Colonic mucosa (tissue), 4 donors: ENCODE measurements at regions not wholly inside any gene's neighbourhood (a gene's known extent, or its start where the extent isn't known, plus 50 kb on each side); places are given as distances from the start of the nearest gene placed in this dataset.
"Not testable (repeated sequence)": the region's sequence is repeated elsewhere in the genome, so short reads cannot be mapped to it uniquely, and the experiment has no call there.

Experiments
- DNase-seq: peaks from one replicate; pipeline ENCODE4 v3.0.0-alpha.2; 2020
- H3K27ac ChIP-seq: fragments of 200-600 bp; one replicate; pipeline ENCODE4 v1.8.0; 2021
- H3K27me3 ChIP-seq: fragments of 200-600 bp; one replicate; pipeline ENCODE4 v1.8.0; 2021
- H3K36me3 ChIP-seq: fragments of 200-600 bp; one replicate; pipeline ENCODE4 v1.8.0; 2021
- H3K4me1 ChIP-seq: fragments of 200-600 bp; one replicate; pipeline ENCODE4 v1.8.0; 2021; ENCODE audit warnings: mild to moderate bottlenecking
- H3K4me3 ChIP-seq: fragments of 200-600 bp; one replicate; pipeline ENCODE4 v1.8.0; 2021
- H3K9ac ChIP-seq, 2 donors: one replicate each; pipeline ENCODE4 v1.7.0; 2013; ENCODE audit warnings: control low read depth in 2 of 2, low read depth in 2 of 2, low read length in 2 of 2
- H3K9me3 ChIP-seq: fragments of 200-600 bp; one replicate; pipeline ENCODE4 v1.8.0; 2021
- intact Hi-C: fragments of 100-400 bp; cut with DNase I; formaldehyde crosslinking; loops from one replicate; pipeline ENCODE4 v1.14.1; 2022
- TF ChIP-seq, protein P1 (sequence below): fragments of 200-600 bp; IDR thresholded peaks from one replicate; pipeline ENCODE4 v1.8.0; 2022; ENCODE audit warnings: antibody characterized with exemption, mild to moderate bottlenecking
- donor health status: healthy.
- donor health status: DM: no; HTN: no; CAD: no.
- donor health status: DM: no; HTN: no; CAD: no.

DNA sequence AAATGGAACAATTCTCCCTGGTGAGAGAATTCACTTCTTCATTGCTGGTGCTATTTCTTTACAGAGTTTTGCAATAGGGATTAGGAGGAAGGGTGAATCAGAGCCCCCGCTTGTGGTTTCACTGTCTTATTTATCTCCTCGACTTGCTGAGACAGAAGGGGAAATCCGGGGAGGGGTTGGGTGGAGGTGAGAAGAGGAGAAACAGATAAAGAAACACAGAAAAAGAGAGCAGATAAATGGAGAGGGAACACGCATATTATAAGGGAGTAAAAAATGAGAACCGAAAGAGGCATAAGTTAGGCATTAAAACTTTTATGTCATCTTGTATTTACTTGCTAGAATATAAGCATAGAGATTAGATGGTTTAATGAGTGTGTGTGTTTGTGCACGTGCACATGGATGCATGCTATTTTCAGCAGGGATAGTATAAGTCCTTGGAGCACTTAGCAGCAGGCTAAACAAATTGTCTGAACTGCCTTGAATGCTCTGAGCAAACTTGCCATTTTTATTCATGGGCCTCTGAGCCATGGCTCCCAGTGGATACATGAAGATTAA, 105.0 kb downstream of the OLIG3 start:
- no peaks in the 10 kb centered on the region for H3K4me1 ChIP-seq
- no peaks in the 10 kb centered on the region for H3K27me3 ChIP-seq
- intact Hi-C loops = no loop called here
- H3K9ac ChIP-seq = no peak overlapping the region
- no peak overlapping the region for H3K4me3 ChIP-seq
- H3K27ac ChIP-seq = no peak overlapping the region
- H3K36me3 ChIP-seq = no peaks in the 10 kb centered on the region
- no peaks in the 10 kb centered on the region for H3K9me3 ChIP-seq
- DNase-seq = peak; percentile 32
- TF ChIP-seq, protein P1, sequence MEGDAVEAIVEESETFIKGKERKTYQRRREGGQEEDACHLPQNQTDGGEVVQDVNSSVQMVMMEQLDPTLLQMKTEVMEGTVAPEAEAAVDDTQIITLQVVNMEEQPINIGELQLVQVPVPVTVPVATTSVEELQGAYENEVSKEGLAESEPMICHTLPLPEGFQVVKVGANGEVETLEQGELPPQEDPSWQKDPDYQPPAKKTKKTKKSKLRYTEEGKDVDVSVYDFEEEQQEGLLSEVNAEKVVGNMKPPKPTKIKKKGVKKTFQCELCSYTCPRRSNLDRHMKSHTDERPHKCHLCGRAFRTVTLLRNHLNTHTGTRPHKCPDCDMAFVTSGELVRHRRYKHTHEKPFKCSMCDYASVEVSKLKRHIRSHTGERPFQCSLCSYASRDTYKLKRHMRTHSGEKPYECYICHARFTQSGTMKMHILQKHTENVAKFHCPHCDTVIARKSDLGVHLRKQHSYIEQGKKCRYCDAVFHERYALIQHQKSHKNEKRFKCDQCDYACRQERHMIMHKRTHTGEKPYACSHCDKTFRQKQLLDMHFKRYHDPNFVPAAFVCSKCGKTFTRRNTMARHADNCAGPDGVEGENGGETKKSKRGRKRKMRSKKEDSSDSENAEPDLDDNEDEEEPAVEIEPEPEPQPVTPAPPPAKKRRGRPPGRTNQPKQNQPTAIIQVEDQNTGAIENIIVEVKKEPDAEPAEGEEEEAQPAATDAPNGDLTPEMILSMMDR = no peak

DNA sequence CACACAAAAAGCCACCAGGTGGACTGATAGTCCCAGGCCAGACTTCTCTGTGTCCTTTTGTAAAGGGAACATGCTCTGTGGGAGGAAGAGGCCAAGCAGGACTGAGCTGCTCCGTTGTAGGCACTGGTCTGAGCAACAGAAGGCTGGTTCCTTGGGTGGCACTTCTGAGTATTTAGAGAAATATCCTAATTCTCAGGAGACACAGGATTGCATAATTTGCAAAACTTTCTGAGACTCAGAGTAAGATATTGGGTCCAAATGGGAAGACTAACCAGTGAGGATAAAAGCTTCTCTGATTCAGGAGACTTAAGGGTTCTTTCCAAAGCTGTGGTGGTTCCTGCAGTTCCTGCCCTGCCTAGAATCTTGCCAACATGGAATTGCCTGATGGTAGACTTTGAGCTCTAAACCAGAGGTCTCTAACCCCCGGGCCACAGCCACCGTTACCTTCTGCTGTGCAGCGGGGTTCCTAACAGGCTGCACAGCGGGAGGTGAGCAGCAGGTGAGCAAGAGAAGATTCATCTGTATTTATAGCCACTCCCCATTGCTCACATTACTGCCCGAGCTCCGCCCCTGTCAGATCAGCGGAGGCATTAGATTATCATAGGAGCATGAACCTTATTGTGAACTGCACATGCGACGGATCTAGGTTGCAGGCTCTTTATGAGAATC, 107.0 kb downstream of the OLIG3 start:
- no peak overlapping the region for H3K4me3 ChIP-seq
- H3K27me3 ChIP-seq = no peaks in the 10 kb centered on the region
- H3K36me3 ChIP-seq = no peaks in the 10 kb centered on the region
- no peaks in the 10 kb centered on the region for H3K4me1 ChIP-seq
- H3K27ac ChIP-seq = no peak overlapping the region
- intact Hi-C loops = no loop called here
- H3K9ac ChIP-seq = no peak overlapping the region
- no peak for DNase-seq
- no peaks in the 10 kb centered on the region for H3K9me3 ChIP-seq
- TF ChIP-seq, protein P1 = no peak

DNA sequence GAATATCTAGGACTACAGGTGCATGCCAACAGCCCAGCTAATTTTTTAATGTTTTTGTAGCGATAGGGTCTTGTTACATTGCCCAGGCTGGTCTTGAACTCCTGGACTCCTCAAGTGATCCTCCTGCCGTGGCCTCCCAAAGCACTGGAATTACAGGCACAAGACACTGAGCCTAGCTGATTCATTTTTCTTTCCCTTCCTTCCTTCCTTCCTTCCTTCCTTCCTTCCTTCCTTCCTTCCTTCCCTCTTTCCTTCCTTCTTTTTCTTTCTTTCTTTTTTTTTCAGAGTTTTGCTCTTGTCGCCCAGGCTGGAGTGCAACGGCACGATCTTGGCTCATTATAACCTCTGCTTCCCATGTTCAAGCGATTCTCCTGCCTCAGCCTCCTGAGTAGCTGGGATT, 110.9 kb downstream of the OLIG3 start:
- H3K4me1 ChIP-seq, DNase-seq, intact Hi-C loops, H3K27ac ChIP-seq, H3K27me3 ChIP-seq, H3K36me3 ChIP-seq, H3K9me3 ChIP-seq, H3K4me3 ChIP-seq, H3K9ac ChIP-seq: not testable (repeated sequence)

DNA sequence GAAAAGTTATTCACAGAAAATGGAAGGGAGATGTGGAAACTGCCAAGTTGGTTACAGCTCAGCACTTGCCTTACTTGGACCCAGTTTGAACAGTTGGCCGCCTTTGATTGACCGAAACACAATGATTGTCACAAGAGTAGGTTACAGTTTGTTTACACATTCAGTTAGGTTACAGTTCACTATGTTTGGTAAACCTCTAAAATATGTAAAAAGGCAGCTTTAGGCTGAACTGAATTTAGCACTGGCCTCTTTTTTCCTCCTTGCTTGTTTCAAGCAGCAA, 116.2 kb downstream of the OLIG3 start:
- Histone ChIP-seq H3K9ac (no peak overlapping the region), H3K27ac (no peak overlapping the region), H3K4me3 (no peak overlapping the region), H3K36me3 (no peaks in the 10 kb centered on the region), H3K27me3 (no peaks in the 10 kb centered on the region), H3K9me3 (no peaks in the 10 kb centered on the region), H3K4me1 (no peaks in the 10 kb centered on the region)
- TF ChIP-seq, protein P1 = no peak
- intact Hi-C loops = no loop called here
- DNase-seq = no peak

DNA sequence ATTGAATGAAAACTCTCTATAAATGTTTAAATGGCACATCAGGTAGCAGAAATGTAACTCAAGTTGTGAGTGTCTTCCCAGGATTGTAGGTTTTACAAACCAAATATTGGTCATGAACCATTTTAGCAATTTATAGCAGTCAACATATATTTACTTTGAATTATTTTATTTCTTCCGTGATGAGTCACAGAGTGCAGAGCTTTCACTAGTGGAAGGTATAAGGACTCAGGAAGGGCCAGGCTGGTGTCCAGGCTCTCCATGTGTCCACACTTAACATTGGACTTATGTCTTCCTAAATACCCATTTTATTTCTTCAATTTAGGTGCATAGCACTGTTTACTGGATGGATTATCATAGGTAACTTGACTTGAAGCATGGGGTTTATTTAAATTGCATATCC, 120.9 kb downstream of the OLIG3 start:
- Histone ChIP-seq H3K9ac (no peak overlapping the region), H3K4me3 (no peak overlapping the region), H3K9me3 (no peaks in the 10 kb centered on the region), H3K4me1 (no peaks in the 10 kb centered on the region), H3K27me3 (no peaks in the 10 kb centered on the region), H3K27ac (no peak overlapping the region), H3K36me3 (no peaks in the 10 kb centered on the region)
- intact Hi-C loops = no loop called here
- no peak for DNase-seq
- TF ChIP-seq, protein P1 = no peak

DNA sequence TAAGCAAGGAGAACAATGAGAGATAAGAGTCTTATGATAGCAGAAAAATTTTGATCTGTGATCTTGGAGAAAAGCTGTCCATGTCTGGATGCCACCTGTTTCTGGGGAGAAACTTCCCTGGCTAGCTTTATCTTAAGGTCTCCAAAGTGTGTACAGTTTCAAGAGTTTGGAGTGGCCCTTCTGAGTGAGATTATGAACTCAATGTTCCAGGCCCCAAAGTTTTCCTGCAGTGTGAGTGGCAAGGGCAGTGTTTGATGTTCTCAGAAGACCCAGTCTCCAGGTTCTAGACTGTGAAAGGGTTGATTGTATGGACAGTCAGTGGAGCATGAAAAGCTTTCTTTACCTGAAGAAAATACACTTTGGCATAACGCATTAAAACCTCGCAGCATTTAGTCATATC, 121.7 kb downstream of the OLIG3 start:
- Histone ChIP-seq H3K9me3 (no peaks in the 10 kb centered on the region), H3K27ac (no peak overlapping the region), H3K36me3 (no peaks in the 10 kb centered on the region), H3K27me3 (no peaks in the 10 kb centered on the region), H3K4me3 (no peak overlapping the region), H3K4me1 (no peaks in the 10 kb centered on the region), H3K9ac (no peak overlapping the region)
- no peak for DNase-seq
- intact Hi-C loops = no loop called here
- TF ChIP-seq, protein P1 = no peak
